NCI-H2029 treated with DMSO at 0.1 percent for 48 hours (cell line): ENCODE measurements at regions not wholly inside any gene's neighbourhood (a gene's known extent, or its start where the extent isn't known, plus 50 kb on each side); places are given as distances from the start of the nearest gene placed in this dataset.
"Not testable (repeated sequence)": the region's sequence is repeated elsewhere in the genome, so short reads cannot be mapped to it uniquely, and the experiment has no call there.

ENCODE experiments used
- DNase-seq: peaks from one replicate; lab custom pipeline; 2025; lab: John Stamatoyannopoulos, UW

GRCh38 chr1:94672934-94673333 is 131.4 kb upstream of the F3 start:
- no peak for DNase-seq

DNA sequence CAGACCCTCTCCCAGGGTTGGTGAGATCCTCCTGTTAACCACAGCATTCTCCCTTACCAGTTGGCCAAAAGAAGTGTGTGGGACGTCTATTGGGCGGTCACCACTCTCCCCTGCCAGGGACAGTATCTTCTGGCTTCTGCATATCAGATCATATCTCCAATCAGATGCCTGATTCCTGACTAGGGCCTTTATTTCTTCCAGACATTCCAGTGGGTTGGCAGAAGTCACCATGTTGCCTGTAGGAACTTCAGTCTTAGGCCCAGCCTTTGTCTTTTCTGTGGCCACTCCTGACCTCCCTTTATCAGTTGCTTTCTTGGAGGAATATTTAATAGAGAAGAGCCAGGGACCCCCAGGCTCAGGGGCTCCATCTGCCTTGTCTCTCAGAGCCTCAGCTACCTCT is 130.4 kb upstream of the F3 start:
- DNase-seq: no peak

- no peak for DNase-seq
Measured at GRCh38 chr1:94670273-94670672, 128.7 kb upstream of the F3 start.

DNA sequence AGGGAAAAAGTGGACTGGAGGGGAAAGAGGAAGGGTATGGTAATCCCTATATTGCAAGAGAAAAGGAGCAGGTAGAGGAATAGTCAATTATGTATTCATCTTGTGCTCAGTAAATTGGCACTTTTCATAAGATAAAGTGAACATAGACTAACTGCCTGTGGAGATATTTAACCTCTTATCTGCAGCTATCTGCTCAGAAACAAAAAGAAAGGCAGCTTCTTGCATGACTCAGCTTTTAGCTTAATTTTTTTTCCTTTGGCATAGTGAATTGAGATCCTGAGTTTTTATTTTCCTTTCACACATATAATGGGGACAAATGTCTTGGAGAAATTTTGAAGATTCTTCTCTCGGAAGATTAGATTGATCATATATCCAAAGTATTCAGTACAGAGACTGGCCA is 127.6 kb upstream of the F3 start:
- no peak for DNase-seq

GRCh38 chr1:94668528-94668927 is 127.0 kb upstream of the F3 start:
- no peak for DNase-seq

GRCh38 chr1:94667818-94668217 is 126.3 kb upstream of the F3 start:
- no peak for DNase-seq

- no peak for DNase-seq
Measured at GRCh38 chr1:94666797-94667196, 125.2 kb upstream of the F3 start.

GRCh38 chr1:94661431-94661932 is 119.9 kb upstream of the F3 start:
- no peak for DNase-seq

- no peak for DNase-seq
Measured at GRCh38 chr1:94660994-94661393, 119.4 kb upstream of the F3 start.

GRCh38 chr1:94660258-94660657 is 118.7 kb upstream of the F3 start:
- DNase-seq: no peak

DNA sequence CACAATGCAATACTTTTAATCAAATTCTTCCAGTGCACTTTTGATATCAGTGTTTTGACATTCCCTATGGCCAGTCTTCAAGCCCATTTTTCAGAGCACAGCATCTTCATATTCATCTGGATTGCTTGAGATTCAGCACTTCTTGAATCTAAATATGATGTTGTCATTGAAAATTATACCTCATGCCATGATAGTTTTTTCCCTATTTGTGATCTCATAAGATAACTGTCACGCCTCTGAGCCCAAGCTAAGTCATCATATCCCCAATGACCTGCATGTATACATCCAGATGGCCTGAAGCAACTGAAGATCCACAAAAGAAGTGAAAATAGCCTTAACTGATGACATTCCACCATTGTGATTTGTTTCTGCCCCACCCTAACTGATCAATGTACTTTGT is 117.6 kb upstream of the F3 start:
- not testable (repeated sequence) for DNase-seq

DNA sequence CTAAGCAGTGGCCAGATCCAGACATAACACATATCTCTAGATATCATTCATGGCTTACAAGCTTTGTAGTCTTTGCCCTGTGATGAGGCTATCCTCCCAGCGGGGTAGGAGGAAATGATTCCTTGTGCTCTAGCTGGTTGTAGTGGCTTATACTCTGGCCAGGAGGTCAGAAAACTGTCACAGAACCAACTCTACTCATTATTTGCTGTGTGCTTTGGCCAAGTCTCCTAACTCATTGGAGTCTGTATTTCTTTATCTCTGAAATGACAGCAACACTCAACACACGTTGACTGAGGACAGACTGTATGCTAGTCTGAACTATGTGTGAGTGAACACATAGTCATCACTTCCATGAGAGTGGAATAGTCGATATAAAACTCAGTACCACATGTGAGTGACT is 116.7 kb upstream of the F3 start:
- DNase-seq: no peak

- DNase-seq: not testable (repeated sequence)
Measured at GRCh38 chr1:94657776-94658175, 116.2 kb upstream of the F3 start.

DNA sequence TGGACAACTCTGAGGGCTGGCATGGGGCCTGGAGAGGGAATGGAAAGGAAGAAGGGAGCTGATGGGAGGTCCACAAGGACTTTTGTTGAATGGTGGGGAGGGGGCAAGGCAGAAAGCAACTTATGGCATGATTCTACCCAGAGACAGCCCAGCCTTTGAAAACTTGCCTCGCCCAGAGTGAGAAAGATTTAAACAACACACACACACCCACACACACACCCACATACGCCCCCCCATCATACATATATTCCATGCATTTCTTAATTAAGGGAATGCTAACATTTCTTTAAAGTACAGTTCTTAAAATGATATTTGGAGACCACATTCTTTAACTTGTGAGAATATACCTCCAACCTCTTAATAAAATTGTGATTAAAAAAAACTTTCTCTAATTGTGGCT is 115.4 kb upstream of the F3 start:
- DNase-seq: no peak

- no peak for DNase-seq
Measured at GRCh38 chr1:94654919-94655318, 113.4 kb upstream of the F3 start.

DNA sequence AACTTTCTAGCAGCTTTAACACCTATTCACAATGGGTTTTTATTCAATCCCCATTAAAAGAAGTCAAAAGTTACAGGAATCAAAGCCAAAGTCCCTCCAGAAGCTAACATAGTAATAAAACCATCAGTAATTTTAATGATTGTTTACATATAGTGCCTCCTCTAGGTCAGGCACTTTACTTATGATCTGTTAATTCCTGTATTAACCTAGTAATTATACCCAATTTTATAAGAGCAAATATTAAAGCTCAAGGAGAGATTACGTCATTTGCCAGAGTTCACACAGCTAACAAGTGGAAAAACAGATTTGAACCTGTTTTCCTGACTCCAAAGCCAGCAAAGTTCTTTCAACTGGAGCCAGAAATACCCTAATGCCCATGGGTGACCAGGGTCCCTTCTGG is 112.9 kb upstream of the F3 start:
- DNase-seq: no peak

- DNase-seq: no peak
Measured at GRCh38 chr1:94654031-94654430, 112.5 kb upstream of the F3 start.

GRCh38 chr1:94653454-94653853 is 111.9 kb upstream of the F3 start:
- DNase-seq: no peak

GRCh38 chr1:94651076-94651475 is 109.5 kb upstream of the F3 start:
- DNase-seq: no peak

DNA sequence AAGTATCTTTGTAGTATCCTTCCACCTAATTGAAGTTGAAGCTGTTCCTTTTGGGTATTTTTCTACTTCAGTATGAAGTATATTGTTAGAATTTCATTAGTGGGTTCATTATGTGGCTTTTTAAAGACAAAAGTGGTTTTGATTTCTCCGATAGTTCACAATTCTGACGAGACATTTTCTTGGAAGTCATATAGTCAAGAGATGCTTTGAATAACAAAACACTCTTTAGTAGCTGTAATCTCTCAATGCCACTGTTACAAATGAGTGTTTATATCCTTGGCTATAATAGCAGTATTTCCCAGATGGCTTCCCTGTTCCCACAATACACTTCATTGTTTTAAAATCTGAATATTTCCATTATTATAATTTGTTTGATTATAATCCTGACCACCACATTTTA is 108.7 kb upstream of the F3 start:
- no peak for DNase-seq

- DNase-seq: no peak
Measured at GRCh38 chr1:94648225-94649007, 106.9 kb upstream of the F3 start.

- no peak for DNase-seq
Measured at GRCh38 chr1:94646786-94647555, 105.4 kb upstream of the F3 start.

- no peak for DNase-seq
Measured at GRCh38 chr1:94646141-94646643, 104.6 kb upstream of the F3 start.
